GM13976 (cell line): ENCODE measurements at regions not wholly inside any gene's neighbourhood (a gene's known extent, or its start where the extent isn't known, plus 50 kb on each side); places are given as distances from the start of the nearest gene placed in this dataset.

ENCODE experiments used
- DNase-seq: peaks from one replicate; pipeline ENCODE4 v3.0.0; 2012; ENCODE audit warnings: low spot score
- CTCF ChIP-seq: IDR thresholded peaks from 2 replicates; pipeline ENCODE4 v1.5.1; 2012; ENCODE audit warnings: borderline replicate concordance, mild to moderate bottlenecking; ENCODE audit not compliant: insufficient read depth; ENCODE audit errors: extremely low read depth, missing control alignments, control extremely low read depth
- in situ Hi-C: fragments of 300-500 bp; cut with MboI; formaldehyde crosslinking; loops from one replicate; pipeline ENCODE4 v1.12.0; 2022; ENCODE audit warnings: low sequenced_read_pairs, mixed read lengths, inconsistent platforms; ENCODE audit not compliant: unreplicated experiment

DNA sequence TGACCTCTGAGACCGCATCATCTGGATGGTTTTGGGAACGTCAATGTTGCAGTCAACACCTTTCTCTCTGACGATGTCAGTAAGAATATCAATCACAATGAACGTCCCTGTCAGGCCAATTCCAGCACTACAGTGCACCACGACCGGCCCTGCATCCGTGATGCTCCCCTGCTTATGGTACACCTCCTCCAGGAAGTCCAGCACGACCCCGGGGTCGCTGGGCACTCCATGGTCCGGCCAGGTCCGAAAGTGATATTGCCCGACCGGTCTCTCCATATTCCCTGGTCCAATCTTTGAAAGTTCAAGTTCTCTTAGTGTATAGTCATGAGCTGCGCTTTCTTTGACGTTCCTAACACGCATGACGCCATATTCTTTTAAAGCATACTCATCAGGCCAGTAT, 203.6 kb upstream of the PRDM9 start:
- DNase-seq = no peak
- TF ChIP-seq CTCF = no peak
- in situ Hi-C loops = no loop called here

GRCh38 chr5:23303435-23303834, 204.0 kb upstream of the PRDM9 start:
- no peak for TF ChIP-seq CTCF
- in situ Hi-C loops = no loop called here
- no peak for DNase-seq

GRCh38 chr5:23302438-23302837, 205.0 kb upstream of the PRDM9 start:
- in situ Hi-C loops = no loop called here
- no peak for TF ChIP-seq CTCF
- no peak for DNase-seq

DNA sequence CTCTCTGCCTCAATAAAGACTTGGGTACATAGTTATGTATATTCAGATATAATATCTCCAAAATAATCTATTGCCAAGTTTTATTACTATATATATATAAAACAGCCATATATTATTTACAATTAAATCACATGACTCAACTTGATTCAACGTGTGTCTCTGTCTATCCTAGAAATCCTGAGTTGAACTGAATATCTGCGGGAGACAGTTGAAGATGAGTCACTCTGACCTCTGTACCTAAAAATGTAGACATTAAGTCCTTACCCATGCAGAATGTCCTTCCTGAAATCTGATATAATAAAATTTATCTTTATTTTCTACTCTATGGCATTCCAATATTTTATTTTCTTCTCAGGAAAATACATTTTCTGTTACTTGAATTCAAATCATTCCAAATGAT, 218.2 kb upstream of the PRDM9 start:
- no peak for DNase-seq
- in situ Hi-C loops = no loop called here
- no peak for TF ChIP-seq CTCF

DNA sequence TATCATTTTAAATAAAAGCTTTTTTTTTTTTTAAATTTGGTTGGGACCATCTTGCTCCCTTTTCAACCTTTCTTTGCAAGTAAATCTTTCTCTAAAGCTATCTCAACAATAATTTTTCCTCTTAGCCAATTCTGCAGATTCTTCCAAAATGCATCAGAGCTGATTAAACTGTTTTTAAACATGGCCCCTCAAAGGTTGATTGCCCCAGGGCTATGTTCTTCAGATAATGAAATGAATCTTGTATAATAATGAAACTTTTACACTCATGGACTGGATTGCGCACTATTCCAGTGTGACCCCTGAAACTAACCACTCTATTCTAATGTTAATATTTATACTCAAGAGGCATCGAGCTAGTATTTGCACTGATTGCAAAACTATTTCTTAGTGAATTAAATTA, 222.8 kb upstream of the PRDM9 start:
- TF ChIP-seq CTCF = no peak
- no peak for DNase-seq
- in situ Hi-C loops = no loop called here

DNA sequence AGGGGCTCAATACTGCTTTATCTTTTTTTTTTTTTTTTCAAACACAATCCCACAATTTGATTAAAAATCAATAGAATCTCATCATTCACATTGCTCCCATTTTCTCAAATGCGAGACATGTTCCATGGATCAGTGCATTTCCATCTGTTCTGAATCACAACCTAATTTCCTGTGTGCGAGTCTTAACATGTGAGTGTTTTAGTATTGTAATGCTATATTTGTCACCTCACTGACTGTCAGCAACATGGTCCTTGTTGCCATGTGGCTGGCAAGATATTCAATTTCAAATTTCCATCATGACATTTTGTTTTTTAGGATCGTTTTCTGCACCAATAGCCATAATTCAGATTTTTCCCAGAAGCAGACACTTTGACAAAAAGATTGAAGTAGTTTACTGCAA, 233.2 kb upstream of the PRDM9 start:
- in situ Hi-C loops = no loop called here
- no peak for DNase-seq
- TF ChIP-seq CTCF = no peak

DNA sequence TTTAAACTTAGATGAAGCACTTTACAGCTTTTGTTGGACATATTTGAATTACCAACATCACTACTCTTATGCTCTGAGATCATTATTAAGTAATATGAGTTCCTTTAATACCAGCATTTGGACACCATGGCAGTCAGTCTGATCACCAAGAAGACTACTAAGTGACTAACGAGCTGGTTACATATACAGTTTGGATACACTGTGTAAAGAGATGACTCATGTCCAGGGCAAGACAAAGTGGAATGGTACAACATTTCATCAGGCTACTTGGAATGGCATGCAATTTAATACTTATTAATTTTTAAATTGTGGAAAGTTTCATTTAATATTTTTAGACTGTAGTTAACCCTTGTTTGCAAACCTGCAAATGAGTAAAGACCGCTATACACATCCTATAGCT, 237.4 kb upstream of the PRDM9 start:
- in situ Hi-C loops = no loop called here
- DNase-seq = no peak
- no peak for TF ChIP-seq CTCF
